OCI-LY3 (cell line): ENCODE measurements at regions not wholly inside any gene's neighbourhood (a gene's known extent, or its start where the extent isn't known, plus 50 kb on each side); places are given as distances from the start of the nearest gene placed in this dataset.
"Not testable (repeated sequence)": the region's sequence is repeated elsewhere in the genome, so short reads cannot be mapped to it uniquely, and the experiment has no call there.

Experiments
- H2AFZ ChIP-seq: fragments of 200-600, 300-600 bp; shearing (Covaris generic); 2 replicates; pipeline ENCODE4 v1.6.0; 2014; ENCODE audit warnings: antibody characterized with exemption, low read depth, low read length
- H3K27ac ChIP-seq: fragments of 200-600, 300-600 bp; sonication (generic); 2 replicates; pipeline ENCODE4 v1.5.1; 2014; ENCODE audit warnings: mild to moderate bottlenecking, low read length, moderate library complexity, mixed read lengths
- H3K27me3 ChIP-seq: fragments of 200-600, 300-600 bp; sonication (generic); 2 replicates; pipeline ENCODE4 v1.6.1; 2014; ENCODE audit warnings: low read depth, low read length, mixed read lengths
- H3K36me3 ChIP-seq: fragments of 200-600, 300-600 bp; sonication (generic); replicated peaks from 2 replicates; pipeline ENCODE3; 2014; ENCODE audit warnings: low read depth, low read length, mixed read lengths
- H3K4me1 ChIP-seq: fragments of 300-600, 200-600 bp; sonication (generic); 2 replicates; pipeline ENCODE4 v1.6.1; 2014; ENCODE audit warnings: low read length, mixed read lengths
- H3K4me2 ChIP-seq: fragments of 200-600, 300-600 bp; sonication (generic); 2 replicates; pipeline ENCODE4 v1.6.1; 2014; ENCODE audit warnings: low read length, mixed read lengths
- H3K4me3 ChIP-seq: fragments of 300-600, 200-600 bp; sonication (generic); 2 replicates; pipeline ENCODE4 v1.5.1; 2014; ENCODE audit warnings: antibody characterized with exemption, mild to moderate bottlenecking, low read length, moderate library complexity
- H3K79me2 ChIP-seq: fragments of 300-600, 200-600 bp; shearing (Covaris generic); 2 replicates; pipeline ENCODE4 v1.6.1; 2014; ENCODE audit warnings: mild to moderate bottlenecking, low read length, mixed read lengths
- H3K9ac ChIP-seq: fragments of 300-600, 200-600 bp; shearing (Covaris generic); 2 replicates; pipeline ENCODE4 v1.6.0; 2014; ENCODE audit warnings: mild to moderate bottlenecking, low read length, moderate library complexity
- H3K9me3 ChIP-seq: fragments of 200-600, 300-600 bp; shearing (Covaris generic); 2 replicates; pipeline ENCODE4 v1.6.1; 2014; ENCODE audit warnings: low read length, mixed read lengths; ENCODE audit not compliant: insufficient read depth
- H4K20me1 ChIP-seq: fragments of 200-600, 300-600 bp; sonication (generic); 2 replicates; pipeline ENCODE4 v1.6.1; 2016; ENCODE audit warnings: low read length, mixed read lengths; ENCODE audit not compliant: insufficient read depth
- EZH2phosphoT487 ChIP-seq: fragments of 200-600 bp; shearing (Covaris generic); IDR thresholded peaks from 2 replicates; pipeline ENCODE4 v1.6.1; 2018; ENCODE audit warnings: antibody characterized with exemption, mixed run types, low read depth
- TF ChIP-seq, protein P1 (sequence below): fragments of 200-600, 300-600 bp; sonication (generic); IDR thresholded peaks from 2 replicates; pipeline ENCODE4 v1.5.1; 2014; ENCODE audit warnings: antibody characterized with exemption, low read length, low read depth

GRCh38 chr15:67936258-67936657 is 96.4 kb upstream of the RNU6-1 start:
- peaks cover 24% of the 10 kb centered on the region for H3K4me1 ChIP-seq
- H3K27me3 ChIP-seq: no peaks in the 10 kb centered on the region
- H3K4me2 ChIP-seq: no peak overlapping the region
- no peak overlapping the region for H3K9ac ChIP-seq
- H3K36me3 ChIP-seq: no peaks in the 10 kb centered on the region
- TF ChIP-seq, protein P1, sequence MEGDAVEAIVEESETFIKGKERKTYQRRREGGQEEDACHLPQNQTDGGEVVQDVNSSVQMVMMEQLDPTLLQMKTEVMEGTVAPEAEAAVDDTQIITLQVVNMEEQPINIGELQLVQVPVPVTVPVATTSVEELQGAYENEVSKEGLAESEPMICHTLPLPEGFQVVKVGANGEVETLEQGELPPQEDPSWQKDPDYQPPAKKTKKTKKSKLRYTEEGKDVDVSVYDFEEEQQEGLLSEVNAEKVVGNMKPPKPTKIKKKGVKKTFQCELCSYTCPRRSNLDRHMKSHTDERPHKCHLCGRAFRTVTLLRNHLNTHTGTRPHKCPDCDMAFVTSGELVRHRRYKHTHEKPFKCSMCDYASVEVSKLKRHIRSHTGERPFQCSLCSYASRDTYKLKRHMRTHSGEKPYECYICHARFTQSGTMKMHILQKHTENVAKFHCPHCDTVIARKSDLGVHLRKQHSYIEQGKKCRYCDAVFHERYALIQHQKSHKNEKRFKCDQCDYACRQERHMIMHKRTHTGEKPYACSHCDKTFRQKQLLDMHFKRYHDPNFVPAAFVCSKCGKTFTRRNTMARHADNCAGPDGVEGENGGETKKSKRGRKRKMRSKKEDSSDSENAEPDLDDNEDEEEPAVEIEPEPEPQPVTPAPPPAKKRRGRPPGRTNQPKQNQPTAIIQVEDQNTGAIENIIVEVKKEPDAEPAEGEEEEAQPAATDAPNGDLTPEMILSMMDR: no peak
- no peak for TF ChIP-seq EZH2phosphoT487
- no peaks in the 10 kb centered on the region for H3K79me2 ChIP-seq
- no peaks in the 10 kb centered on the region for H3K9me3 ChIP-seq
- no peak overlapping the region for H3K27ac ChIP-seq
- no peak overlapping the region for H3K4me3 ChIP-seq
- H4K20me1 ChIP-seq: no peaks in the 10 kb centered on the region
- no peak overlapping the region for H2AFZ ChIP-seq

GRCh38 chr15:67937153-67937761 is 97.4 kb upstream of the RNU6-1 start:
- H3K27ac ChIP-seq: no peak overlapping the region
- no peak overlapping the region for H2AFZ ChIP-seq
- H3K4me2 ChIP-seq: peak overlapping the region; percentile 79

DNA sequence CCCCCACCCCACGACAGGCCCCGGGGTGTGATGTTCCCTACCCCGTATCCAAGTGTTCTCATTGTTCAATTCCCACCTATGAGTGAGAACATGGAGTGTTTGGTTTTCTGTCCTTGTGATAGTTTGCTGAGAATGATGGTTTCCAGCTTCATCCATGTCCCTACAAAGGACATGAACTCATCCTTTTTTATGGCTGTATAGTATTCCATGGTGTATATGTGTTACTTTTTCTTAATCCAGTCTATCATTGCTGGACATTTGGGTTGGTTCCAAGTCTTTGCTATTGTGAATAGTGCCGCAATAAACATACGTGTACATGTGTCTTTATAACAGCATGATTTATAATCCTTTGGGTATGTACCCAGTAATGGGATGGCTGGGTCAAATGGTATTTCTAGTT is 99.3 kb upstream of the RNU6-1 start:
- H4K20me1 ChIP-seq, H3K79me2 ChIP-seq, H3K27ac ChIP-seq, H3K9me3 ChIP-seq, H3K27me3 ChIP-seq, H3K9ac ChIP-seq, H2AFZ ChIP-seq, H3K36me3 ChIP-seq, H3K4me3 ChIP-seq, H3K4me2 ChIP-seq: not testable (repeated sequence)
- H3K4me1 ChIP-seq: peaks cover 21% of the 10 kb centered on the region

More at GRCh38 chr15:67937153-67937761, 97.4 kb upstream of the RNU6-1 start:
- peaks cover 24% of the 10 kb centered on the region for H3K4me1 ChIP-seq
- TF ChIP-seq EZH2phosphoT487: no peak
- TF ChIP-seq, protein P1: no peak
- H4K20me1 ChIP-seq: no peaks in the 10 kb centered on the region
- no peak overlapping the region for H3K9ac ChIP-seq
- H3K79me2 ChIP-seq: no peaks in the 10 kb centered on the region
- no peak overlapping the region for H3K4me3 ChIP-seq
- no peaks in the 10 kb centered on the region for H3K9me3 ChIP-seq
- no peaks in the 10 kb centered on the region for H3K27me3 ChIP-seq
- H3K36me3 ChIP-seq: no peaks in the 10 kb centered on the region

GRCh38 chr15:67939588-67940323 is 99.9 kb upstream of the RNU6-1 start:
- not testable (repeated sequence) for H3K9ac ChIP-seq, H3K27ac ChIP-seq, H3K27me3 ChIP-seq, H3K79me2 ChIP-seq, H3K4me2 ChIP-seq, H3K9me3 ChIP-seq, H2AFZ ChIP-seq, H4K20me1 ChIP-seq, H3K36me3 ChIP-seq, H3K4me3 ChIP-seq
- H3K4me1 ChIP-seq: peaks cover 21% of the 10 kb centered on the region

GRCh38 chr15:67940324-67940719 is 100.5 kb upstream of the RNU6-1 start:
- Histone ChIP-seq H3K4me2 (no peak overlapping the region), H2AFZ (no peak overlapping the region), H4K20me1 (no peaks in the 10 kb centered on the region), H3K4me3 (no peak overlapping the region), H3K36me3 (no peaks in the 10 kb centered on the region), H3K4me1 (peaks cover 21% of the 10 kb centered on the region), H3K27me3 (no peaks in the 10 kb centered on the region), H3K9me3 (no peaks in the 10 kb centered on the region), H3K9ac (no peak overlapping the region), H3K27ac (no peak overlapping the region), H3K79me2 (no peaks in the 10 kb centered on the region)
- no peak for TF ChIP-seq EZH2phosphoT487
- TF ChIP-seq, protein P1: no peak
